ENCODE measurements at regions not wholly inside any gene's neighbourhood (a gene's known extent, or its start where the extent isn't known, plus 50 kb on each side); places are given as distances from the start of the nearest gene placed in this dataset.

- DNase-seq (ENCODE audit: low spot score): no peak
Observed at GRCh38 chr11:134008634-134009071, 51.9 kb upstream of the IGSF9B start.

DNA sequence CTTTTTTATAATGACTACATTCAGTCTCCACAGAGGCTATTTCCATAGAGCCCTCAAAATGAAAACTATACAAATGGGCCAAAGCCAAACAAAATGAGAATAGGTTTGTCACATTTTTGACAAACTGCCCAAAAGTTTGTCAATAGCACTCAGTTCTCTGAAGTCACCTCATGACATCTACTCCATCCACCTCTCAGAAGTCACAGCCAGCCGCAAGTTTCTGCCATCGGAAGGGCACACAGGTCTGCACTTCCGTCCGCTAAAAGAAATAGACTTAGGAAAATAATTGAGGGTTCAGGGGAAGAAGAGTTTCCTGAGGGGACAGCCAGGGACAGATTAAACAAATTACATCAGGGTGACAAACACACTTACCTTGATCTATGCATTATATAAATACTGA is 55.4 kb upstream of the JAM3 start:
- DNase-seq (ENCODE audit: low spot score): no peak

GRCh38 chr11:134014511-134014910 is 54.4 kb upstream of the JAM3 start:
- DNase-seq (ENCODE audit: low spot score): peak; percentile 20

DNA sequence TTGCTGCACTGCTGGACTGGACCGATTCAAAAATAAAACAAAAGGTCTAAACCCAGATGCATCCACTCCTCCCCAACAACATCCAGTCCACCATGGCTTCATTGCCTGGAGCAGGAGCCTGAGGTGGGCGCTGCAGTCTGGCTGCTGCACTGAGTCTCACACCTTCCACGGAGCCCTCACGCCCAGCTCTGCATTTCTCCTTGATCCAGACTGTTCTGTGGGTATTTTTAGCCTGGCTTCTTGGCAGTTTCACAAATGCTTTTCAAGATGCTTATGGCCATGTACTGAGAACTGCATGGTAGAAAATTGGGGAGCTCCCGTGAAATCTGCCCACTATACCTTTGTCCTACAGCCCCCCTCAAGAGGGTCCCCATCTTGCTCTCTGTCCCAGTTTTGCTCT is 53.3 kb upstream of the JAM3 start:
- no peak for DNase-seq (ENCODE audit: low spot score)

DNA sequence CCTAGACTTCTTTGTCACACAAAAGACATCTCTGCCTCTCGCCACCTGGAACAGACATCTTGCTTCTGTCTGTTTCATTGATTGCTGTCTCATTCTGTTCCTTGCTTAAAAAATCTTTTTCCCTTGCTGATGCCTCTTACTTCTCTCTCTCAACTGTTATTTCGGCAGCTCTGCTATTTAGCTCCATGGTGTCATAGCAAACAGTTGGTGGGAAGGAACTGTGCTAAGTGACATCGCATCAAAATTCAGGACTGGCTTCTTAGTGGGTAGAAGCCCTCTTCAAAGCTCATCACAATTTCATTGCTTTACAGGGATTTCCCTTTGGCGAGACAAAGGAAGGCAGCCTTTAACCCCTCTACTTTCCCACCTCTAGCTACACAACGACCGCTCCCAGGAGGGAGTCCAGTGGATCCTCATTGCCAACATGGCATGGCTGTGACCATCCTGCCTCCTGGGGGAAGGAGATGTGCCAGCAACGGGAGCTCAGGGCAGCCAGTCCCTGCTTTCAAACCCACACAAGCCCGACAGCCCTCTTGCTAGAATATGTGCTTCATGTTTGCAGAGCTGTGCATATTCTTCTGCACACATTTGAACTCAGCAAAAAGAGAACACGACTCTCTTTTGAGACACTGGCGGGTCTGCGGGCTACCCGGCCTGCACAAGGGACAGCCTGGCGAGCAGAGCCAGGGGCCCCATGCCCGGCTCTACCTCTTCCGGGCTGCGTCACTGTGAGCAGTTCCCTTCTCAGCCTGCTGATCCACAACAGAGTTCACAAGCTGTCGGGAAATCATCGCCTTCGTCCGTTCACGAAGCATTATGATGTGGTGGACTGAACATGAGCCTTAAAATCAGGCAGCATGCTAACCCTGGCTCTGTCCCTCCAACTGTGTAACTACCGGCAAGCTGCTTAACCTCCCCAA is 51.1 kb upstream of the JAM3 start:
- DNase-seq (ENCODE audit: low spot score): no peak

Data from HT-29 (cell line).